ENCODE measurements at regions not wholly inside any gene's neighbourhood (a gene's known extent, or its start where the extent isn't known, plus 50 kb on each side); places are given as distances from the start of the nearest gene placed in this dataset.

GRCh38 chr10:29056729-29057128 lies 232.1 kb upstream of the LYZL1 start:
- Histone ChIP-seq H3K9ac (no peak overlapping the region), H3K79me2 (ENCODE audit: low read depth) (no peaks in the 10 kb centered on the region), H3K4me3 (no peak overlapping the region), H3K27me3 (no peaks in the 10 kb centered on the region), H3K4me2 (no peak overlapping the region), H2AFZ (replicated peaks) (no peak overlapping the region), H3K4me1 (no peaks in the 10 kb centered on the region), H3F3A (ENCODE audit: low read depth) (no peaks in the 10 kb centered on the region), H4K20me1 (ENCODE audit: low read depth) (no peaks in the 10 kb centered on the region), H3K36me3 (no peaks in the 10 kb centered on the region), H3K27ac (no peak overlapping the region), H3K9me3 (ENCODE audit: low read depth) (no peaks in the 10 kb centered on the region)
- no peak overlapping the region for H3K4me3 Mint-ChIP-seq
- H3K9me3 Mint-ChIP-seq = no peaks in the 10 kb centered on the region
- H3K27ac Mint-ChIP-seq = no peak overlapping the region
- DNase-seq (ENCODE audit: low spot score) = no peak
- H3K4me1 Mint-ChIP-seq = peaks cover 11% of the 10 kb centered on the region
- H3K27me3 Mint-ChIP-seq (ENCODE audit: insufficient read depth, low read depth) = no peaks in the 10 kb centered on the region
- no peak for TF ChIP-seq EZH2phosphoT487 (IDR thresholded peaks at IDR 0.05)
- TF ChIP-seq CTCF (IDR thresholded peaks at IDR 0.05) = no peak
- no peak for TF ChIP-seq EZH2 (IDR thresholded peaks at IDR 0.05)
- no peaks in the 10 kb centered on the region for H3K36me3 Mint-ChIP-seq

GRCh38 chr10:29057822-29058331 lies 231.0 kb upstream of the LYZL1 start:
- no peaks in the 10 kb centered on the region for H3F3A ChIP-seq (ENCODE audit: low read depth)
- no peak overlapping the region for H3K4me3 ChIP-seq
- H3K27ac ChIP-seq = no peak overlapping the region
- H3K27me3 ChIP-seq = no peaks in the 10 kb centered on the region
- no peaks in the 10 kb centered on the region for H3K36me3 ChIP-seq
- H3K4me2 ChIP-seq = no peak overlapping the region
- no peaks in the 10 kb centered on the region for H3K9me3 Mint-ChIP-seq
- no peak overlapping the region for H3K4me3 Mint-ChIP-seq
- H3K4me1 Mint-ChIP-seq = peaks cover 11% of the 10 kb centered on the region
- no peaks in the 10 kb centered on the region for H3K4me1 ChIP-seq
- no peaks in the 10 kb centered on the region for H3K9me3 ChIP-seq (ENCODE audit: low read depth)
- H4K20me1 ChIP-seq (ENCODE audit: low read depth) = no peaks in the 10 kb centered on the region
- no peaks in the 10 kb centered on the region for H3K36me3 Mint-ChIP-seq
- H3K79me2 ChIP-seq (ENCODE audit: low read depth) = no peaks in the 10 kb centered on the region
- no peak overlapping the region for H2AFZ ChIP-seq (replicated peaks)
- H3K27ac Mint-ChIP-seq = no peak overlapping the region
- no peak for DNase-seq (ENCODE audit: low spot score)
- no peaks in the 10 kb centered on the region for H3K27me3 Mint-ChIP-seq (ENCODE audit: insufficient read depth, low read depth)
- H3K9ac ChIP-seq = no peak overlapping the region
- TF ChIP-seq EZH2phosphoT487 (IDR thresholded peaks at IDR 0.05) (no peak), EZH2 (IDR thresholded peaks at IDR 0.05) (no peak), CTCF (IDR thresholded peaks at IDR 0.05) (no peak)

GRCh38 chr10:29063806-29064644 lies 224.8 kb upstream of the LYZL1 start:
- H3K27ac Mint-ChIP-seq = peak overlapping the region; percentile 67
- H3K36me3 Mint-ChIP-seq = no peaks in the 10 kb centered on the region
- no peaks in the 10 kb centered on the region for H4K20me1 ChIP-seq (ENCODE audit: low read depth)
- H3K4me1 ChIP-seq = peaks cover 13% of the 10 kb centered on the region
- TF ChIP-seq EZH2phosphoT487 (IDR thresholded peaks at IDR 0.05) (no peak), EZH2 (IDR thresholded peaks at IDR 0.05) (no peak), CTCF (IDR thresholded peaks at IDR 0.05) (no peak)
- H3K9me3 ChIP-seq (ENCODE audit: low read depth) = no peaks in the 10 kb centered on the region
- H3K4me3 ChIP-seq = no peak overlapping the region
- no peak overlapping the region for H3K4me3 Mint-ChIP-seq
- H3K4me2 ChIP-seq = no peak overlapping the region
- H3K36me3 ChIP-seq = no peaks in the 10 kb centered on the region
- DNase-seq (ENCODE audit: low spot score) = no peak
- no peaks in the 10 kb centered on the region for H3K9me3 Mint-ChIP-seq
- peaks cover 36% of the 10 kb centered on the region for H3K4me1 Mint-ChIP-seq
- no peaks in the 10 kb centered on the region for H3K27me3 ChIP-seq
- no peaks in the 10 kb centered on the region for H3K79me2 ChIP-seq (ENCODE audit: low read depth)
- H3K27me3 Mint-ChIP-seq (ENCODE audit: insufficient read depth, low read depth) = peaks cover 2% of the 10 kb centered on the region
- no peaks in the 10 kb centered on the region for H3F3A ChIP-seq (ENCODE audit: low read depth)
- H3K9ac ChIP-seq = no peak overlapping the region
- H3K27ac ChIP-seq = no peak overlapping the region
- H2AFZ ChIP-seq (replicated peaks) = peak overlapping the region; percentile 73

Measured in neural progenitor cell (in vitro differentiated cells).